Thoracic aorta (tissue), 2 donors: ENCODE measurements at regions not wholly inside any gene's neighbourhood (a gene's known extent, or its start where the extent isn't known, plus 50 kb on each side); places are given as distances from the start of the nearest gene placed in this dataset.

Experiments used
- ATAC-seq: fragments of 150-250 bp; one replicate; pipeline ENCODE4 v1.8.0; 2017; ENCODE audit warnings: low read depth; ENCODE audit not compliant: insufficient number of reproducible peaks, low FRiP score
- DNase-seq: peaks from one replicate; pipeline ENCODE4 v3.0.0-alpha.2; 2020; ENCODE audit warnings: low spot score
- H3K27ac ChIP-seq, 2 donors: fragments of 200-600 bp; sonication (generic); 1 replicate in 1 of 2; 2 replicates in 1 of 2; pipeline ENCODE4 v1.5.1; 2016; ENCODE audit warnings: mild to moderate bottlenecking in 2 of 2, moderate library complexity in 2 of 2
- H3K27me3 ChIP-seq: fragments of 200-600 bp; sonication (generic); replicated peaks from 2 replicates; pipeline ENCODE4 v1.6.0; 2016; ENCODE audit warnings: mild to moderate bottlenecking; ENCODE audit not compliant: insufficient read depth
- H3K36me3 ChIP-seq: fragments of 200-600 bp; sonication (generic); one replicate; pipeline ENCODE4 v1.5.1; 2016
- H3K4me1 ChIP-seq, 2 donors: fragments of 200-600 bp; sonication (generic); 1 replicate in 1 of 2; 2 replicates in 1 of 2; pipeline versions ENCODE4 v1.5.1 to v1.6.0; 2016; ENCODE audit warnings: low read depth in 2 of 2, mild to moderate bottlenecking in 1 of 2; ENCODE audit not compliant: control insufficient read depth in 1 of 2
- H3K4me3 ChIP-seq: fragments of 200-600 bp; sonication (generic); 2 replicates; pipeline ENCODE4 v1.5.1; 2016; ENCODE audit warnings: mild to moderate bottlenecking
- H3K9me3 ChIP-seq: fragments of 200-600 bp; sonication (generic); 2 replicates; pipeline ENCODE4 v1.5.1; 2016
- CTCF ChIP-seq: fragments of 200-600 bp; sonication (generic); IDR thresholded peaks from one replicate; pipeline ENCODE4 v1.5.1; 2019; ENCODE audit warnings: antibody characterized with exemption

GRCh38 chr6:27133281-27134227 is 113.9 kb upstream of the PRSS16 start:
- TF ChIP-seq CTCF, result no peak
- Histone ChIP-seq H3K4me3 (peak overlapping the region; percentile 73), H3K9me3 (no peaks in the 10 kb centered on the region), H3K36me3 (no peaks in the 10 kb centered on the region), H3K4me1 (peaks cover 0 to 15% of the 10 kb centered on the region in 2 donors), H3K27ac (peak overlapping the region; percentile 74 to 75), H3K27me3 (no peaks in the 10 kb centered on the region)
- no peak for ATAC-seq
- DNase-seq, result no peak

DNA sequence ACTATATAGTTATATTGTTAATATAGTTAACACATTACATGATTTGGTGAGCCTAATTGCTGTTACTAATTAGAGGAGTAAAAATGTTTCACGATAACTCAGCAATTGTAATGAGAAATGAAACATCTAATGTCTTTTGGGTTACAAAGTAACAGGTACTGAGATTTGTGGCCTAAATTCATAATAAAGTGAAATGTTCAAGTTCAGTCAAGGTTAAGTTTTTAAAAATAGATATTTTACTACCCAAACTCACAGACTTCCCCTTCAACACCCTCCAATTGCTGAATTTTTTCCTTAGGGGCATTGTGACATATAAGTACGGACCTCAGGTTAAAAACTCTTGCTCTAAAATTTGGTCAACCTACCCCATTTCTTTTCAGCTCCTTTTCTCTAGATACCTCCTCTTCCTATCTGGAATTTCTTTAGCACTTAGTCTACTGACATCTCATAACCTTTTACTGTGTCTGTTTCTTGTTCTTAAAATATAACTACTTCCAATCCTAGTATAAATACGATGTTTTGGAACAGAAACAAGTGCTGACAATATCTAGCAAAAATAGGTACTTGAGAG is 112.3 kb upstream of the PRSS16 start:
- no peak overlapping the region for H3K27ac ChIP-seq

GRCh38 chr6:27136077-27136644 is 111.3 kb upstream of the PRSS16 start:
- DNase-seq (no peak), ATAC-seq (no peak)
- Histone ChIP-seq H3K4me3 (no peak overlapping the region), H3K4me1 (peaks cover 9 to 25% of the 10 kb centered on the region in 2 donors), H3K36me3 (no peaks in the 10 kb centered on the region), H3K27ac (no peak overlapping the region), H3K27me3 (no peaks in the 10 kb centered on the region), H3K9me3 (no peaks in the 10 kb centered on the region)
- TF ChIP-seq CTCF, result no peak

More for the DNA sequence above, 112.3 kb upstream of the PRSS16 start:
- no peaks in the 10 kb centered on the region for H3K36me3 ChIP-seq
- TF ChIP-seq CTCF, result no peak
- H3K9me3 ChIP-seq, result no peaks in the 10 kb centered on the region
- DNase-seq, result no peak
- no peak overlapping the region for H3K4me3 ChIP-seq
- H3K4me1 ChIP-seq, result peaks cover 6 to 23% of the 10 kb centered on the region in 2 donors
- no peak for ATAC-seq
- H3K27me3 ChIP-seq, result no peaks in the 10 kb centered on the region

DNA sequence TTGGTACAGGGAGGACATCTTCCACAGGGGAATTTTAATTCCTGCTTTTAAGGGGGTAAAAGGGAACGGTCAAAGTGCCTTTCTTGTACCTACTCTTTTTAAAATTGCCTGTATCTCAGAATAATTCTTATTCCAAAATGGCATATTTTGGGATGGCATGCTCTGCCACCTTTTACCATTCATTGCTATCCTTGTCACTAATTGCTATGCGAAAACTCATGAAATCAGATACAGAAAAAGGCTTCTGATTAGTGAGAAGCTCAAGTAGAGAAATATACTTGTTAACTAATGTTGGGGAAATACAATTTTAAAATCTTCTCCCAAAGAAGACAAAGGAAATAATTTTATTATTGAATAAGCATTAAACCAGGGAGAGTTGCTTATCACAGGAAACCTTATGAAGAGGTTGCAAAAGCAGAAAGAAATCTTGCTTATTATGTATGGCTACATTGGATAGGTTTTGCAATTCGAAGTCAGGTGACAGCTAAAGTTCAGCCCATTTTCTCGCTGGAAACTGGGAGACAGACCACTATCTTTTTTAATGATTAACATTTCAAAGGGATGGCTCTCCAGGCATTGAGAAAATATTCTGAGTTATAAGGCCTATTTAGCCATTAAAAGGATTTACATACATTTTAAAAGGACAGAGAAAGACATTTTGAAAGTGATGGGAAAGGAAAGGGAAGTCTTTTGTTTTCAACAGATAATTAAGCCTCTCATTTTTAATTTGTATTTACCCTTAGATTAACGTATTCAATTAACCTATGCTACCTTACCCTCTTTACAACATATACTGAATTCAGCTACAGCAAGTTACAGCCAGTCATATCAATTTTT is 110.3 kb upstream of the PRSS16 start:
- DNase-seq, result no peak

More for the DNA sequence above, 110.3 kb upstream of the PRSS16 start:
- Histone ChIP-seq H3K36me3 (no peaks in the 10 kb centered on the region), H3K27ac (no peak overlapping the region), H3K9me3 (no peaks in the 10 kb centered on the region), H3K4me1 (peaks cover 9 to 23% of the 10 kb centered on the region in 2 donors), H3K27me3 (no peaks in the 10 kb centered on the region), H3K4me3 (no peak overlapping the region)
- TF ChIP-seq CTCF, result no peak
- no peak for ATAC-seq
